ENCODE measurements at regions not wholly inside any gene's neighbourhood (a gene's known extent, or its start where the extent isn't known, plus 50 kb on each side); places are given as distances from the start of the nearest gene placed in this dataset.

- no peak for DNase-seq
Observed at GRCh38 chr2:2644040-2644439, 313.0 kb upstream of the MYT1L start.

GRCh38 chr2:2642906-2643890 is 312.1 kb upstream of the MYT1L start:
- no peak for DNase-seq

- DNase-seq: no peak
Observed at GRCh38 chr2:2641541-2642410, 310.7 kb upstream of the MYT1L start.

- DNase-seq: no peak
Observed at GRCh38 chr2:2640818-2641217, 309.7 kb upstream of the MYT1L start.

- no peak for DNase-seq
Observed at GRCh38 chr2:2640371-2640770, 309.3 kb upstream of the MYT1L start.

- no peak for DNase-seq
Observed at GRCh38 chr2:2639251-2640139, 308.4 kb upstream of the MYT1L start.

- DNase-seq: no peak
Observed at GRCh38 chr2:2638547-2639220, 307.6 kb upstream of the MYT1L start.

GRCh38 chr2:2636813-2637212 is 305.7 kb upstream of the MYT1L start:
- no peak for DNase-seq

- DNase-seq: no peak
Observed at GRCh38 chr2:2635025-2635528, 304.0 kb upstream of the MYT1L start.

- no peak for DNase-seq
Observed at GRCh38 chr2:2633017-2633416, 301.9 kb upstream of the MYT1L start.

- DNase-seq: no peak
Observed at GRCh38 chr2:2623939-2624338, 292.9 kb upstream of the MYT1L start.

- no peak for DNase-seq
Observed at GRCh38 chr2:2621855-2622254, 290.8 kb upstream of the MYT1L start.

GRCh38 chr2:2620604-2621003 is 289.5 kb upstream of the MYT1L start:
- no peak for DNase-seq

GRCh38 chr2:2619995-2620394 is 288.9 kb upstream of the MYT1L start:
- DNase-seq: no peak

- no peak for DNase-seq
Observed at GRCh38 chr2:2614452-2614851, 283.4 kb upstream of the MYT1L start.

GRCh38 chr2:2613279-2614199 is 282.5 kb upstream of the MYT1L start:
- DNase-seq: peak; percentile 95

GRCh38 chr2:2610751-2611150 is 279.7 kb upstream of the MYT1L start:
- no peak for DNase-seq

- no peak for DNase-seq
Observed at GRCh38 chr2:2600366-2600765, 269.3 kb upstream of the MYT1L start.

GRCh38 chr2:2599441-2599840 is 268.4 kb upstream of the MYT1L start:
- no peak for DNase-seq

- DNase-seq: no peak
Observed at GRCh38 chr2:2597712-2598111, 266.6 kb upstream of the MYT1L start.
